COLO668 (cell line): ENCODE measurements at regions not wholly inside any gene's neighbourhood (a gene's known extent, or its start where the extent isn't known, plus 50 kb on each side); places are given as distances from the start of the nearest gene placed in this dataset.

Experiments
- DNase-seq: peaks from one replicate; lab custom pipeline; 2025; ENCODE audit not compliant: unreplicated experiment; lab: John Stamatoyannopoulos, UW

DNA sequence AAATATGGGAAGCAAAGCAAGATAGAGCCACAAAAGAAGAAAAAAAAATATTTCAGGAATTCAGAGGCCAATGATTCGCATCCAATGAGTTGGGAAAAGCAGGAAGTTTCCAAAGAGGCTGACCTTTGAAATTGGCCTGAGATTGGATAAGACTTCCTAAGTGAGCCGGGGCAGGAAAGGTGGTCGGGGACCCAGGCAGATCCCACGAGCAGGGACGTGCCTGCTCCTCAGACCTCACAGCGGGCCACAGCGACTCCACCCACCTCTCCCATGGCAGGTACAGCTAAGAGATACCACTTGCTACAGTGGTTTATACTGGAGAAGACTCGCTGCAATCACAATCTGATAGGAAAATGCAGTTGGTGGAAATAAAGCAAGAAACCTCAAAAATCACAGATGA, 102.8 kb upstream of the SALL3 start:
- no peak for DNase-seq

- DNase-seq: no peak
Measured at GRCh38 chr18:78878335-78878734, 101.3 kb upstream of the SALL3 start.

DNA sequence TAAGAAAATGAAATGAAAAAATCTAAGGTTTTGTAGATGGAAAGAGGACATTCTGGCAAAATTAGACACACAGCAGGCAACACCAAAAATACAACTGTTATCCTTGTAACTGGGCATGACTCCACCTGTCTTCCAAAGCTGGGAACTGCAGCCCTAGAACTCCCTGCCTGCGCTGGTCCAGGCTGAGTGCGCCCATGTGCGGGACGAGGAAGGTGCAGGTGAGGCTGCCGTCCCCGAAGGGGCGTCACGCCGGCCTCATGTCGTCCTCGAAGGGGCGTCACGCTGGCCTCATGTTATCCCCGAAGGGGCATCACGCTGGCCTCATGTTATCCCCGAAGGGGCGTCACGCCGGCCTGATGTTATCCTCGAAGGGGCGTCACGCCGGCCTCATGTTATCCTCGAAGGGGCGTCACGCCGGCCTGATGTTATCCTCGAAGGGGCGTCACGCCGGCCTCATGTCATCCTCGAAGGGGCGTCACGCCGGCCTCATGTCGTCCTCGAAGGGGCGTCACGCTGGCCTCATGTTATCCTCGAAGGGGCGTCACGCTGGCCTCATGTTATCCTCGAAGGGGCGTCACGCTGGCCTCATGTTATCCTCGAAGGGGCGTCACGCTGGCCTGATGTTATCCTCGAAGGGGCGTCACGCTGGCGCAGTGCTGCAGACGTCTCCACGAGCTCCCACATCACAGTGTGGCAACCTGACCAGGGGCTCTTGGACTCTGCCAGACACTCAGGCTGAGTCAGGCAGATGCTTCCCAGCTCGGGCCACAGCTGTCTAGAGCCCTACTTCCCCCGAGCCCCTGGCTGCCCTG, 100.3 kb upstream of the SALL3 start:
- DNase-seq: peak; percentile 38

- no peak for DNase-seq
Measured at GRCh38 chr18:78882585-78882984, 97.0 kb upstream of the SALL3 start.

DNA sequence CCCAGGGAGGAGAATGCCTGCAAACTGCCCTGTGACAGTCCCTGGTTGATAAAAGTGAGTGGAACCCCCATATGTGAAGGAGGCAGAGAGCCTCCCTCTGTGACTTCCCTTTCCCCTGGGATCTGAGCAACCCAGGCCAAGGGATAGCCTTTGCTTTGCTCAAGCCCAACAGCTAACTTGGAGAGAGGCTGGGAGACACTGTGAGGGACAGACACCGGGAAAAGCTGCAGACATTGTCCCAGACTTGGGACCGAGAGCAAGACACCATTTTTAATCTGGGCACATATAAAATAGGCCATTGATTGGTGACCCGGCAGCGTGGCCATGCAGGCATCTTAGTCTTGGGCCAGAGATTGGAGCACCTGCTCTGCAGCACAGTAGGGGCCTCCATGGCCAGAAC, 96.1 kb upstream of the SALL3 start:
- DNase-seq: no peak

GRCh38 chr18:78884502-78884901, 95.1 kb upstream of the SALL3 start:
- DNase-seq: no peak

GRCh38 chr18:78889250-78889649, 90.4 kb upstream of the SALL3 start:
- DNase-seq: no peak

DNA sequence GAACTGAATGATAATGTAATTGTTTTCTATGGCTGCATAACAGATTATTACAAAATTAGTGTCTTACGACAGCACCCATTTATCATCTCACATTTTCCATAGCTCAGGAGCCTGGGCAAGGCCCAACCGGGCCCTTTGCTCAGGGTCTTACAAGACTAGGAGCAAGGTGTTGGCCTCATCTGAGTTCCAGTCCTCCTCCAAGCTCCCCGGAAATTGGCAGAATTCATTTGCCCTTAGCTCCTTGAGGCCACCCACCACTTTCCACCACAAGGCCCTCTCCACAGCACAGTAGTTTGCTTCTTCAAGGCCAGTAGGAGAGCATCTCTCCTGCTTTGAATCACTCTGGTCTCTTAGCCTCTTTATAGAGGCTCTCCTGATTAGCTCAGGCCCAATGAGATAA, 89.2 kb upstream of the SALL3 start:
- DNase-seq: no peak

- peak; percentile 77 for DNase-seq
Measured at GRCh38 chr18:78891185-78891762, 88.3 kb upstream of the SALL3 start.

GRCh38 chr18:78892177-78892576, 87.4 kb upstream of the SALL3 start:
- no peak for DNase-seq

- DNase-seq: no peak
Measured at GRCh38 chr18:78892721-78893120, 86.9 kb upstream of the SALL3 start.

DNA sequence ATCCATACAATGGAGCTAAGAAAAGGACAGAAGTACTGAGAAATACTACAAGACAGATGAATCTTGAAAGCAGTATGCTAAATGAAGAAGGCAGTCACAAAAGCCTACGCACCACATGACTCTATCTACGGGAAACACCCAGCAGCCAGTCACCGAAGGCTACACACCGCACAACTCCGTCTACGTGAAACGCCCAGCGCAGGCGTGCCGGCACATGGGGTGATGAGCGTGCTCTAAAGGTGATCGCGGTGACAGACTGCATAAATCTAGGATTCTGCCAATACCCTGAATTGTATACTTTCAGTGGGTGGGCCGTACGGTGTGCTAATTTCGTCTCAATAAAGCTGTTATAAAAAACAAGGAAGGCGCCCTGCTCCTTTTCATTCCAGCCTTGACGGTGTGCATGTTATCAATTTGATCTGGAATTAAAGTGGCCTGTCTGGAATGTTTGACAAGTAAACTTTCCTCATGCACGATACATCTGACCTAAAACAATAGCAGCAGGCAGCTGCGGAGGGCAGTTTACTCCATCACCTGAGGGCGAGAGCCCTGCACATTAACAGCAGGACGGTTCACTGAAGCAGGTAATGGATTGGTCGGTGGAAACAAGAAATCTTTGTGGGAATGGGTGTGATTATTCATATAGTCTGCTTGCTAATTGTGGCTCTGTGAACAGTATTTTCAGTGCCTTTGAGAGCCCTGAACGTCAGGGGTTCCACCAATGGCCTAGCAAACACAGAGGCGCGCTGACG, 86.2 kb upstream of the SALL3 start:
- no peak for DNase-seq

DNA sequence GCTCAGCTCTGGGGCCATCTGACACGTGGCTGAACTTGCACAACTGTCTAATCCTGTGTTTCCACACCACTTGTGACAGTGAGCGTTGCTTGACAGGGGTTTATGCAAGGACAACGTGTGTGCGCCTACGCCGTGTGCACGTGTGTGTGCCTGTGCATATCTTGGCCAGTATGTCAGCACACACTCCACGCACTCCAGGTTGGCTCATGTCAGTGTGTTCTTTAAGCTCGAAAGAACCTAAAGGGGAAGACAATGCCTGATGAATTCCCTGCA, 85.6 kb upstream of the SALL3 start:
- DNase-seq: no peak

DNA sequence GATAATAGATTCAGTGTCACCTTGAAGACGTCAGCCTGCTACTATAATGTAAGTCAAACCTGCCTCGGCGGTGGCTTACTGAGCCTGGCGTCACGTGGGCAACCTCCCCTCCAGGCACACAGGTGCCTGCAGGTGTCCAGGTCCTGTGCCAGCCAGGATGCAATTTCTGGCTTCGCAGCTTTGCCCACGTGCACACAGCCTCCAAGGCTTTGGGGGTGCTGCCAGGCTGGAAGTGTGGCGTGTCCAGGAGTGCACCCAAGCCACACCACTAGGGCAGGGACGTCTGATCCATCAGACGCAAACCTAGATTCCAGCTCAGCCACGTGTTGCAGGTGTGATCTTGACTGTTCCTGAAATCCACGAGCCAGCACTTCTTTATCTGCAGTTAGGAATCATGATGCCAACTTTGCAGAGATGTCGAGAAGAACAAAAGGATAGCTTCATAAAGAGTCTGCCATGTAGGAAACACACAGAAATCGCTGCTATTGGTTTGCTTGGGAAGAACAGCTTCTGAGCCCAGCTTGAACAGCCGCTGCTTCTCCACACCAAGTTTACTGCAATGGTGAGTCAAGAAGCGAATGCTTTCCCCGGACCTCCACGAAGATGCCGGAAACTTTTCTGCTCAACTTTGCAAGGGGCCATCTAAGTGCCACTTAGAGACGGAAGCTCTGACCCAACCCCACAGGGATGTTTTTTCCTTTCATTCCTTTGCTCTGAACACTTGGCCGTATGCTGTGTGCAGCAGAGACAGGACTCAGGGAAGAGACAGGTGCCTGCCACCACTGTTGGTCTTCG, 84.2 kb upstream of the SALL3 start:
- no peak for DNase-seq

- no peak for DNase-seq
Measured at GRCh38 chr18:78896111-78896905, 83.3 kb upstream of the SALL3 start.

DNA sequence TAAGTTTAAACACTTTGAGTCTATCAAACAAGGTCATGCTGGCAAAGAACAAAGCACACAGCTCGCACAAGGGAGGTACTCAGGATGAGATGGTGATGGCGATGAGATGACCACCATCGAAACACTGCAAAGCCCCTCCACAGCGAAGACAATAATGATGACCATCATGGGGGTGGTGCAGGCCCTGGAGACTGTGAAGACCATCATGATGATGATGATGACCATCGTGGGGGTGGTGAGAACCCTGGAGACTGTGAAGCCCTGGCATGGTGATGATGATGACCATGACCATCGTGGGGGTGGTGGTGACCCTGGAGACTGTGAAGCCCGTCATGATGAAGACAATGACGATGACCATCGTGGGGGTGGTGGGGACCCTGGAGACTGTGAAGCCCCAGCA, 81.6 kb upstream of the SALL3 start:
- no peak for DNase-seq

- no peak for DNase-seq
Measured at GRCh38 chr18:78898635-78899034, 81.0 kb upstream of the SALL3 start.

DNA sequence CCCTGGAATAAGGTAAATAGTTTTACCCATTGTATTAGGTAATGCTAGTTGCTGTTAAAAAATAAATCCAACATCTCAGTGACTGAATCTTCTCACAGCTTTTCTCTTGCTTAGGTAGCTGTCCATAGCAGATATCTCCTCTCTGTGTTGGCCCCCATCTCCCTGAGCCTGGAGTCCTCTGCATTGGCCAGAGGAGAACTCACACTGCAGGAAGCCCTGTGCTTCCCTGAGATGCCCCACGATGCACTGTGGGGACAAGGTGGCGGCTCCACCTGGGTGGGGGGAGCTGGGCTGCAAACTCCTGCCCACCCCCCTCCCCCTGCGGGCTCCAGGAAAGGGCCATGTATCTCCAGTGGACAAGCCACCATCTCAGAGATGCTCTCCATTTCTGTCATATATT, 80.4 kb upstream of the SALL3 start:
- DNase-seq: no peak

GRCh38 chr18:78900938-78901909, 78.4 kb upstream of the SALL3 start:
- no peak for DNase-seq
